ENCODE measurements at regions not wholly inside any gene's neighbourhood (a gene's known extent, or its start where the extent isn't known, plus 50 kb on each side); places are given as distances from the start of the nearest gene placed in this dataset.

- Histone ChIP-seq H3K9me3 (no peaks in the 10 kb centered on the region), H3K27ac (no peak overlapping the region), H3K4me3 (replicated peaks in 1 of 3) (no peak overlapping the region), H3K4me1 (no peaks in the 10 kb centered on the region), H3K36me3 (no peaks in the 10 kb centered on the region), H3K27me3 (no peaks in the 10 kb centered on the region)
- TF ChIP-seq POLR2A (IDR thresholded peaks at IDR 0.05) = no peak
- TF ChIP-seq, protein P1, sequence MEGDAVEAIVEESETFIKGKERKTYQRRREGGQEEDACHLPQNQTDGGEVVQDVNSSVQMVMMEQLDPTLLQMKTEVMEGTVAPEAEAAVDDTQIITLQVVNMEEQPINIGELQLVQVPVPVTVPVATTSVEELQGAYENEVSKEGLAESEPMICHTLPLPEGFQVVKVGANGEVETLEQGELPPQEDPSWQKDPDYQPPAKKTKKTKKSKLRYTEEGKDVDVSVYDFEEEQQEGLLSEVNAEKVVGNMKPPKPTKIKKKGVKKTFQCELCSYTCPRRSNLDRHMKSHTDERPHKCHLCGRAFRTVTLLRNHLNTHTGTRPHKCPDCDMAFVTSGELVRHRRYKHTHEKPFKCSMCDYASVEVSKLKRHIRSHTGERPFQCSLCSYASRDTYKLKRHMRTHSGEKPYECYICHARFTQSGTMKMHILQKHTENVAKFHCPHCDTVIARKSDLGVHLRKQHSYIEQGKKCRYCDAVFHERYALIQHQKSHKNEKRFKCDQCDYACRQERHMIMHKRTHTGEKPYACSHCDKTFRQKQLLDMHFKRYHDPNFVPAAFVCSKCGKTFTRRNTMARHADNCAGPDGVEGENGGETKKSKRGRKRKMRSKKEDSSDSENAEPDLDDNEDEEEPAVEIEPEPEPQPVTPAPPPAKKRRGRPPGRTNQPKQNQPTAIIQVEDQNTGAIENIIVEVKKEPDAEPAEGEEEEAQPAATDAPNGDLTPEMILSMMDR (IDR thresholded peaks at IDR 0.05) = no peak
- 76 to 82% methylated on average over 5 to 6 of the region's 7 CpGs for WGBS, 2 donors
- intact Hi-C loops (cut with DNase I) = no loop called here
- DNase-seq = no peak
These were observed 82.8 kb upstream of the TCEAL2 start for GRCh38 chrX:102042372-102043325.

GRCh38 chrX:102029026-102029425 lies 96.5 kb upstream of the TCEAL2 start:
- H3K27me3 ChIP-seq = no peaks in the 10 kb centered on the region

GRCh38 chrX:102018208-102018607 lies 86.4 kb upstream of the ZMAT1 start:
- H3K4me1 ChIP-seq = no peaks in the 10 kb centered on the region
- 92 to 100% methylated on average over 1 to 3 of the region's 4 CpGs for WGBS, 2 donors
- H3K27me3 ChIP-seq = no peaks in the 10 kb centered on the region
- no peaks in the 10 kb centered on the region for H3K9me3 ChIP-seq
- TF ChIP-seq POLR2A (IDR thresholded peaks at IDR 0.05) = no peak
- TF ChIP-seq, protein P1 (IDR thresholded peaks at IDR 0.05) = no peak
- intact Hi-C loops (cut with DNase I) = no loop called here
- H3K27ac ChIP-seq = no peak overlapping the region
- H3K4me3 ChIP-seq (replicated peaks in 1 of 3) = no peak overlapping the region
- H3K36me3 ChIP-seq = no peaks in the 10 kb centered on the region
- DNase-seq = no peak

More at GRCh38 chrX:102029026-102029425, 96.5 kb upstream of the TCEAL2 start:
- no peak for DNase-seq
- Histone ChIP-seq H3K27ac (no peak overlapping the region), H3K9me3 (no peaks in the 10 kb centered on the region), H3K36me3 (no peaks in the 10 kb centered on the region), H3K4me3 (replicated peaks in 1 of 3) (no peak overlapping the region), H3K4me1 (no peaks in the 10 kb centered on the region)
- 40% methylated on average over 1 of the region's 2 CpGs; no CpG with 5 or more reads in 1 of the 2 donors for WGBS, 2 donors
- no peak for TF ChIP-seq POLR2A (IDR thresholded peaks at IDR 0.05)
- TF ChIP-seq, protein P1 (IDR thresholded peaks at IDR 0.05) = no peak
- intact Hi-C loops (cut with DNase I) = no loop called here

DNA sequence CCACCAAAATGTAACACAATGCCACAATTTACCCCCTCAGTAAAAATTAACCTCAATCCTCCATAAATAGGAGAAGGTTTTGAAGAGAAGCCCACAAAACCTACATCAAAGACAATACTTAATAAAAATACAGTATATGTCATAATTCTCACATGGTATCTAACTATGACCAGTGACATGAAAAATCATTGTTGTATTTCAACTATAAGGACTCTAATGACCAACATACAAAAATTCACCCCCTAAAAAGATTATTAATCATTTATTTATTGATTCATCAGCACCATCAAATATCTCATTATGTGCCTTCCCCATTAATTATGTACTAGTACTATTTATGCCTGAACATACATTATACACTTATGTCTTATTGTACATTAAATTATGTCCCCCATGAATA lies 77.1 kb upstream of the ZMAT1 start:
- Histone ChIP-seq H3K4me1 (no peaks in the 10 kb centered on the region), H3K9me3 (no peaks in the 10 kb centered on the region), H3K27ac (no peak overlapping the region), H3K4me3 (replicated peaks in 1 of 3) (no peak overlapping the region), H3K36me3 (no peaks in the 10 kb centered on the region), H3K27me3 (peaks cover 3% of the 10 kb centered on the region)
- intact Hi-C loops (cut with DNase I) = no loop called here
- TF ChIP-seq POLR2A (IDR thresholded peaks at IDR 0.05) = no peak
- TF ChIP-seq, protein P1 (IDR thresholded peaks at IDR 0.05) = no peak
- DNase-seq = no peak

Data from thyroid gland (tissue), 4 donors.